NCI-H446 (cell line): ENCODE measurements at regions not wholly inside any gene's neighbourhood (a gene's known extent, or its start where the extent isn't known, plus 50 kb on each side); places are given as distances from the start of the nearest gene placed in this dataset.
"Not testable (repeated sequence)": the region's sequence is repeated elsewhere in the genome, so short reads cannot be mapped to it uniquely, and the experiment has no call there.

Experiments used
- DNase-seq, 2 experiments: peaks; one replicate each; lab custom pipeline; 2025; lab: John Stamatoyannopoulos, UW

DNA sequence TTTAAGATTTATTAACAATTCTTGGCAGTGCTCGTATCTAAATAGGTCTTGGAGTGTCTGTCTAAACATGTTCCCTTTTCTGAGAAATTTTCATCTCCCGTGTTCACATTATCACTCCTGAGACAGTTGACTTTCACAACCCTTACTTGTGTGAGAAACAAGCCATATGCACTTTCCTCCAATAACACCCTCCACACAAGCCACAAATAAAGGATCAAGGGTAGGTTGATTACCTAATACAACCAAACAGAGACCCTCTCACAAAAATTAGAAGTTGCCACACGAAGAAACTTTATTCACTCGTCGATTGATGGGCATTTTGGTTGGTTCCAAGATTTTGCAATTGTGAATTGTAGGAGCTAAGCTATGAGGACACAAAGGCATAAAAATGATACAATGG, 763.9 kb downstream of the TRAM1L1 start:
- no peak for DNase-seq

- DNase-seq: no peak
Measured at GRCh38 chr4:116320859-116321258, 764.5 kb downstream of the TRAM1L1 start.

- DNase-seq: no peak
Measured at GRCh38 chr4:116303736-116304188, 781.6 kb downstream of the TRAM1L1 start.

GRCh38 chr4:116302990-116303735, 782.2 kb downstream of the TRAM1L1 start:
- DNase-seq: no peak

GRCh38 chr4:116275006-116275405, 810.4 kb downstream of the TRAM1L1 start:
- no peak for DNase-seq

- DNase-seq: no peak
Measured at GRCh38 chr4:116272336-116272735, 813.0 kb downstream of the TRAM1L1 start.

GRCh38 chr4:116260931-116261330, 824.4 kb downstream of the TRAM1L1 start:
- DNase-seq: not testable (repeated sequence)

DNA sequence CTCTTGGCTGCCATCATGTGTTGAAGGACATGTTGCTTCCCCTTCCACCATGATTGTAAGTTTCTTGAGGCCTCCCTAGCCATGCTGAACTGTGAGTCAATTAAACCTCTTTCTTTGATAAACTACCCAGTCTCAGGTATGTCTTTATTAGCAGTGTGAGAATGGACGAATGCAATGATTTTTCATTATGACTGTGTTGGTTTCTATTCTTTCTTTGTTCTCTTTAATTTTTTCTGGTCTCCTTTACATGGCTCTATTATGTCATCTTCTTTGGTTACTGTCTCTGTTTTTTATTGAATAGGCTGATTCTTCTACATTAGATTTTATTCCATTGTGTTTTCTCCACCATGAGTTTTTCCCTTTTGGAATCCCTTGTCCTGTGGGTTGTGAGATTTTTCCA, 840.6 kb downstream of the TRAM1L1 start:
- DNase-seq: no peak

DNA sequence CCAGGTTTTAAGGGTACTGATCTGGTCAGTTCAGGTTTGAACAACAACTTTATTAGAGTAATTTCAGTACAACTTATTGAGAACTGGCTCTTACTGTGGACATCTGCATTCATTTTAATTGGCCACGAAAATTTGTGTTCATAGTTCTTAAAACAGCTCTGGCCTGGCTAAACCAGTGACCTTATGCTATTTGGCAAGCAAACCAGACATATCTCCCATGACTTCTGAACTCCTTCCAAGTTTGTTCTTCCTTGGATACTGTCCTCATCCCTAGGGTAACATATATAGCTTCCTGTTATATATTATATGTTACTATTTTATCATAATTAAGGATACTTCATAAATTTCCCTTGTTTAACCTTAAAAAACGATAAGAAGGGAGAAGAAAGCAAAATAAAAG, 841.9 kb downstream of the TRAM1L1 start:
- DNase-seq: peak in 1 of 2 experiments; percentile 38

DNA sequence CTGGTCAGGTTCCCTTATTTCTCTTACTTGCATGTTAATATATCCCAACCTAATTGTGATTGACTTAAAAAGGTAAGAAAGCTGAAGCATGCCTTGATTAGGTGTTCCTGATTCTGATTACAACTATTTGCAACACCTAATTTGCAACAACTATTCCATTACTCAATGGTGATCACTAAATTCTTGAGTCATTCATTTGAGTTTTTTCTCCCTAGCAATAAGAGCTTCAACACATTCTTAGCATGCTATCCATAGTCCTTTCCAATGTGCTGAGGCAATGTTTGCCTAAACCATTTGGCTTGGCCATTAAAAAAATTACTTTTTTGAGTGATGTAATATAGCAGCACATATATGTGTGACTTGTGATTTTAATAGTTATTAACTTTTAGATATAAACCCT, 851.4 kb downstream of the TRAM1L1 start:
- peak in 1 of 2 experiments; percentile 47 for DNase-seq

DNA sequence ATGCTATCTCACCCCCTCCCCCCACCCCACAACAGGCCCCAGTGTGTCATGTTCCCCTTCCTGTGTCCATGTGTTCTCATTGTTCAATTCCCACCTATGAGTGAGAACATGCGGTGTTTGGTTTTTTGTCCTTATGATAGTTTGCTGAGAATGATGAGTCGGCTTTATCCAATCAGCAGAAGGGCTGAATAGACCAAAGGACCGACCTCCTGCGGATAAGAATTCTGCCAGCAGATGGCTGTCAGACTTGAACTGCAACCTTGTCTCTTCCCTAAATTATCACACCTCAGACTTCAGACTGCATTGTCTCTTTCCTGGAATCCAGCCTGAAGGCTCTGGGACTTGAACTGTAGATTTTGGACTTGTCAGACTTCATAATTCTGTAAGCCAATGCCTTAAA, 853.4 kb downstream of the TRAM1L1 start:
- DNase-seq: peak in 1 of 2 experiments; percentile 89

DNA sequence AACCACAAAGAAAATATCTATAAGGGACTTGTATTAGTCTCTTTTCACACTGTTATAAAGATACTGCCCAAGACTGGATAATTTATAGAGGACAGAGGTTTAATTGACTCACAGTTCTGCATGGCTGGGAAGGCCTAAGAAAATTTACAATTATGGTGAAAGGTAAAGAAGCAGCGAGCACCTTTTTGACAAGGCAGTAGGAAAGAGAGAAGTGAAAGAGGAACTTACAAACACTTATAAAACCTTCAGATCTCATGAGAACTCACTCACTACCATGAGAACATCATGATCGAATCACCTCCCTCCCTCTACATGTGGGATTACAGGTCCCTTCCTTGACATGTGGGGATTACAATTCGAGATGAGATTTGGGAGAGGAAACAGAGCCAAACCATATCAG, 856.0 kb downstream of the TRAM1L1 start:
- DNase-seq: no peak

DNA sequence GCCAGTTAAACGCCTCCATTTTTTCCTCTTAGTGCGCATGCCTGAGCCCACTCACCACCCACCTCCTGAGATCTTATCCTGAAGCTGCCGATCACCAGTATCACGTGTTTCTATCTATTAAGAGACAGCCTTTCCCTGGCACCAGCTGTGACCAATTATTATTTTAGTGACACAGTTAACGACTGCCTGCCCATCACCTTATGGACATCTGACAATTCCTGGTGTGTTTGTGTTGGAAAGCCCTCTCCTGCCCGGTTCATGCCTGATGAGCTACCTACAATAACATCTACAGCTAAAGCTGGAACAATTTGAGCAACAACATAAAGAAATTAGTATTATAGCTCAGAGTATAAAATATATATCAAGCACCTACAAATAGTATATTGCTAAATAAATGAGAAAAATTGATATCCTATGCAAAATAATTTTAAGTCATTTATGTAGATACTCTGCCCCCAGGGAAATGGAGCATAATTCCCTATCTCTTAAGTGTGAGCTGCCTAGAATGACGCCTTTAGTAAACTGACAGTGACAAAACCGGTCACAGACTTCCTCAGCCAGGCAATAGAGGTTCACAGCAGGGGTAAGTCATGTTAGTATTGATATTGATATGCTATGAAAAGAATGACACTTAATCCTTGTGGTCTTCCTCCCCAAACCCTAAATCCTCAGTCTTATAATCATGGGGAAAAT, 862.2 kb downstream of the TRAM1L1 start:
- DNase-seq: peak in 1 of 2 experiments; percentile 71

DNA sequence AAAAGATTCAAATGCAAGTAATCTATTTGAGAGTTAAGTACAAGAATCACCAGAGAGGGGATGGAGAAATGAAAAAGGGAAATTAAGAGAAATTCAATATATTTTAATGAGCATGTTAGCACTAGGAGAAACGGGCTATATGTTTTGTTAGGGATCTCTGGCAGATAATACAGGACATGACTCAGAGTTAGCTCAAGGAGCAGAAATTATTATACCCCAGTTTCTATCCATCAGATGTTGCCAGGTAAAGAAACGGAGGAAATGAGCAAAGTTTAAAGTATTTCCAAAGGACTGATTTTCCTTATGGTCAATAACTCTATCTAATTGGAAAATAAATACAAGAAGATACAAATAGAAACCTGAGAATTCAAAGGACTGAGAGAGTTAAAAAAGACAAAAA, 867.6 kb downstream of the TRAM1L1 start:
- no peak for DNase-seq

DNA sequence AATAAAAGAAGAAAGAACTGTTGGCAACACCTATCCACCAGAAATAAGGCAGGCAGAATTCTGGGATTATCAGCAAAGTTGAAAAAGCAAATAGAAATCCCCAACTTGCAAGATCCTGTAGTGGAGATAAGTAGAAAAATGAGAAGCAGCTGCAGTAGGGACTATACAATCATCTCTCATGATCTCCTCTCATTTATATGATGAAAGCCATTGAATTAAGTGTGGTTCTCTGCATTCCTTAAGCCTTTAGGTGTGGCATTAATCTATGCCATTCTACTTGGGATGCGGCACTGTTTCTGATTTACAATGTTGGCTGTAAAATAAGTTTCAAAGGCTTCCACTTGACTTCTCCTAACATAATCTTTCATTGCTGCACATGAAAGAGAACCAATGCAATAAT, 869.8 kb downstream of the TRAM1L1 start:
- DNase-seq: peak in 1 of 2 experiments; percentile 91

GRCh38 chr4:116202524-116202923, 882.9 kb downstream of the TRAM1L1 start:
- no peak for DNase-seq

DNA sequence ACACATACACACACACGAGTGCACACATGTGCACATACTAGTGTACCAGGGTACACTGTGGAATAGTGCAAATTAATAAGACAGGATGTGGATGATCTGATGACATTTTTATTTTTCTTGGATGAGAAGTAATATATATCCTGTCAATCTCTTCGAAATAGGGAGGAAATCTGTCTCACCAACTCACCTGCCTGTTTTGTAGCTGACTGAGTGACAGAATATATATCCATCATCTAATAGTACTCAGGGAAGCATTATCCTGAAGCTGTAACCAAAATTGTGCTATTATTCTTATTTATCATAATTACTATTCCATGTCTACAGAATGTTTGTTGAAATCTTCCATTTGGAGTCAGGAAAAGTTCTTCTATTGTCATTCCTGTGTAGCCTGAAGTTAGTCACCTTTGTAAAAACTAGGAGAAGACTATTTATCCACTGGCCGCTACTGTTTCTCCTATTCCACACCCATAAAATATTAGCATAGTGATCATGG, 888.0 kb downstream of the TRAM1L1 start:
- DNase-seq: no peak

DNA sequence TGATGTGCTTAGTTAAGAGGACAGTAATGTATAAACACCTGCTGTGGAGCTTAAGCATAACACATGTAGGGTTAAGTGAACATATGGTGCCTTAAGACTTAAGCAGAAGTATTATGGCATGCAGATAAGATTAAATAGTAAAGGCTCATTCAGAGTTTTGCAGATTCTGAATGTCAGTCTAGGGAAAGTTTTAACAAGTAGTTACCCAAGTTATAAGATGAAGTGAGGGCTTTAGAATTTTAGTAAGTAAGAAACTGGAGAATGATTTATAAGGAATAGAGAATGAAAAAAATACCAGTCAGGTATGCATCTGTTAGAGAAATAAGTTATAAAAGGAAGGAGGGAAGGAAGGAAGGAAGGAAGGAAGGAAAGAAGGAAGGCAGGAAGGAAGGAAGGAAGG, 902.1 kb downstream of the TRAM1L1 start:
- DNase-seq: no peak

DNA sequence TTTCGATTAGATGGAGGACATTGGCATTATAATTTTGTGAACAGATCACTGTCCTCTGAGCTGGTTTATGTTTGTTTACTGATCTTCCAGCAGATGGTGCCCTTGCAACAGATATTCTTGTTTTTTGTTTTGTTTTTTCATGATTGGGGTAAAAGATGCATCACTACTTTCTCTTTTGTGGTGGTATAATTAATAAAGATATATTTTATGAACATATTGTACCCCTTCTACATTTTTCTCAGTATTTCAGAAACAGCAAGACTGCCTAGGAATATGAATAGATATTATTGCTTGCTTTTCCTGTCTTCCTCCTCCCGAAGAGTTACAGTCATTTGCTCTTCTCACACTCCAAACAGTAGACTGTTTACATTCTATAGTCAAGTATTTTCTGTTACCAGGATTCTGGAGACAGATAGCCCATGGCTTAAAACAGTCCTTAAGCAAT, 905.2 kb downstream of the TRAM1L1 start:
- peak in 1 of 2 experiments; percentile 70 for DNase-seq

GRCh38 chr4:116151371-116151770, 934.0 kb downstream of the TRAM1L1 start:
- DNase-seq: not testable (repeated sequence)

DNA sequence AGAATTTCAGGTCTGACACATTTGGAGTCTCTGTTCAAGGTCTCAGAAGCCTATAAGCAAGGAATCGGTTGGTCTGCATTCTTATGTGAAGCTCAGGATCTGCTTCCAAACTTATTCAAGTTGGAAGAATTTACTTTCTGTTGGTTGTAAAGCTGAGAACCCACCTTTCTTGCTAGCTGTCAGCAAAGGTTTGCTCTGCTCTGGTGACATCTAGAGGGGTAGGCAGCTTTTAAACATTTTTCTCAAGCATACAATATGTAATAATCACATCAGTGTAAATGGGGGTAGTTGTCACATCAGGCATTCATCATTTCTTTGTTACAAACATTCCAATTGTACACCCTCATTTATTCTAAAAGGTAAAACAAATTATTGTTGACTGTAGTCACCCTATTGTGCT, 935.2 kb downstream of the TRAM1L1 start:
- peak in 1 of 2 experiments; percentile 32 for DNase-seq

DNA sequence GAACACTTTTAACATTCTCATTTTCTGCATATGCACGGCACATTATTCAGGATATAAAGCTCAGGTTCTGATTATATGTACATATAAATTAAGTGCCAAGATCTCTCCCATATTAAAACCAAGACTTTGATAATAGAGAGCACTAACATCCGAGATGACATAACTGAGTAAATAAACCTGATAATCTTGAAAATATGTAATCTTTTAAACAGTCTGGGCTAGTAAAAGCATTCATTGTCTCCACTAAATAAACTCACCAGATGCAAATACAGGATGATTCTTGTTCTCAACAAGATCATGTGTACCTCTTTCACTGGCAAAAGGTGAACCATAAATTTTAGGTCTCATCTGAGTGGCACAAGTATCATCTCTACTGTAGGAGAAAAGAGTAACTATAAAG, 942.2 kb downstream of the TRAM1L1 start:
- no peak for DNase-seq

DNA sequence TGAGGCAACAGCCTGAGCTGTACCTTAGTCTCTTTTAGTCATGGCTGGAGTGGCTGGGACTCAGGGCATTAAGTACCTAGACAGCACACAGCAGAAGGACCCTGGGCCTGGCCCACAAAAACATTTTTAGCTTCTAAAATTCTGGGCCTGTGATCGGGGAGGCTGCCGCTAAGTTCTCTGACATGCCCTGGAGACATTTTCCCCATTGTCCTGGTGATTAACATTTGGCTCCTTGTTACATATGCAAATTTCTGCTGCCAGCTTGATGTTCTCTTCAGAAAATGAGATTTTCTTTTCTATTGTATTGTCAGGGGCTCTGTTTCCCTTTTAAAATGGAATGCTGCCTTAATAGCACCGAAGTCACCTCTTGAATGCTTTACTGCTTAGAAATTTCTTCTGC, 952.4 kb downstream of the TRAM1L1 start:
- no peak for DNase-seq
